ENCODE measurements at regions not wholly inside any gene's neighbourhood (a gene's known extent, or its start where the extent isn't known, plus 50 kb on each side); places are given as distances from the start of the nearest gene placed in this dataset.
"Not testable (repeated sequence)": the region's sequence is repeated elsewhere in the genome, so short reads cannot be mapped to it uniquely, and the experiment has no call there.

- no peak for TF ChIP-seq ATF3 (CRISPR knock-in tag; conservative IDR thresholded peaks at IDR 0.05)
- no peak for TF ChIP-seq NR3C1 (CRISPR knock-in tag; conservative IDR thresholded peaks at IDR 0.05; ENCODE audit: low read depth)
These were observed 82.4 kb upstream of the MAGI3 start (continued) for GRCh38 chr1:113307771-113308445.

- POLR2A ChIA-PET, result not testable (repeated sequence)
These were observed 77.7 kb upstream of the MAGI3 start for GRCh38 chr1:113312651-113313050.

GRCh38 chr1:113314600-113314999 is 75.7 kb upstream of the MAGI3 start:
- no peak overlapping the region for H3K27ac Mint-ChIP-seq
- no peaks in the 10 kb centered on the region for H3K4me1 Mint-ChIP-seq
- no peak overlapping the region for H3K4me3 Mint-ChIP-seq
- H3K27me3 Mint-ChIP-seq (ENCODE audit: low read depth), result no peaks in the 10 kb centered on the region
- TF ChIP-seq ERG (CRISPR knock-in tag; IDR thresholded peaks at IDR 0.05), result no peak
- TF ChIP-seq ZNF416 (CRISPR knock-in tag; IDR thresholded peaks at IDR 0.05), result no peak
- TF ChIP-seq EMX1 (CRISPR knock-in tag; IDR thresholded peaks at IDR 0.05), result no peak
- POLR2A ChIA-PET, result interaction anchor here (0.7 kb wide), 1 partner anchor 210 kb away, joined by 4 read pairs; no protein-coding TSS in a partner anchor
- H3K9me3 Mint-ChIP-seq, result peaks cover 17% of the 10 kb centered on the region
- no peaks in the 10 kb centered on the region for H3K36me3 Mint-ChIP-seq
- CTCF ChIA-PET, result no interaction called here
- ATAC-seq (no peak), DNase-seq (ENCODE audit: low spot score) (no peak)

More at GRCh38 chr1:113312651-113313050, 77.7 kb upstream of the MAGI3 start:
- H3K4me1 Mint-ChIP-seq; H3K27ac Mint-ChIP-seq; CTCF ChIA-PET; H3K27me3 Mint-ChIP-seq (ENCODE audit: low read depth); H3K4me3 Mint-ChIP-seq; ATAC-seq; DNase-seq (ENCODE audit: low spot score); H3K36me3 Mint-ChIP-seq: not testable (repeated sequence)
- peaks cover 16% of the 10 kb centered on the region for H3K9me3 Mint-ChIP-seq

GRCh38 chr1:113320272-113320671 is 70.0 kb upstream of the MAGI3 start:
- Mint-ChIP-seq H3K27me3 (ENCODE audit: low read depth) (no peaks in the 10 kb centered on the region), H3K4me1 (no peaks in the 10 kb centered on the region; the same call in 1 of the 2 replicates), H3K4me3 (no peak overlapping the region), H3K9me3 (peaks cover 9% of the 10 kb centered on the region; the same call in 1 of the 2 replicates), H3K36me3 (no peaks in the 10 kb centered on the region), H3K27ac (no peak overlapping the region)
- ATAC-seq, result no peak
- DNase-seq (ENCODE audit: low spot score), result no peak
- POLR2A ChIA-PET, result no interaction called here
- CTCF ChIA-PET, result no interaction called here
- no peak for TF ChIP-seq TEAD4 (CRISPR knock-in tag; IDR thresholded peaks at IDR 0.05)
- TF ChIP-seq MYBL2 (CRISPR knock-in tag; IDR thresholded peaks at IDR 0.05), result no peak
- no peak for TF ChIP-seq OVOL2 (CRISPR knock-in tag; IDR thresholded peaks at IDR 0.05; ENCODE audit: borderline replicate concordance)
- TF ChIP-seq CTCF (IDR thresholded peaks at IDR 0.05), result no peak
- no peak for TF ChIP-seq FOXP1 (CRISPR knock-in tag; IDR thresholded peaks at IDR 0.05; ENCODE audit: borderline replicate concordance)
- no peak for TF ChIP-seq MLX (CRISPR knock-in tag; IDR thresholded peaks at IDR 0.05)
- TF ChIP-seq SMAD4 (CRISPR knock-in tag; IDR thresholded peaks at IDR 0.05), result no peak
- TF ChIP-seq CDX4 (CRISPR knock-in tag; IDR thresholded peaks at IDR 0.05; ENCODE audit: borderline replicate concordance), result no peak
- no peak for TF ChIP-seq FOXK1 (CRISPR knock-in tag; IDR thresholded peaks at IDR 0.05)
- no peak for TF ChIP-seq ZNF512 (CRISPR knock-in tag; IDR thresholded peaks at IDR 0.05; ENCODE audit: borderline replicate concordance)
- TF ChIP-seq PRRX2 (CRISPR knock-in tag; IDR thresholded peaks at IDR 0.05), result no peak
- TF ChIP-seq ZNF281 (CRISPR knock-in tag; IDR thresholded peaks at IDR 0.05), result no peak

Data from WTC11 (cell line).